Endothelial cell of umbilical vein (primary cell): ENCODE measurements at regions not wholly inside any gene's neighbourhood (a gene's known extent, or its start where the extent isn't known, plus 50 kb on each side); places are given as distances from the start of the nearest gene placed in this dataset.

Experiments used
- BruUV-seq: library from RNA; stranded (reverse); fragments of 400-500 nt; replicated peaks from 2 replicates; lab custom pipeline; 2021; lab: Mats Ljungman, UMichigan
- CTCF ChIA-PET: fragments of 300-600, 350-600 bp; sonication (Branson Sonifier 250); formaldehyde crosslinking; loops from one replicate; lab custom pipeline; 2021; ENCODE audit warnings: antibody characterized with exemption, inconsistent platforms; lab: Charles Lee
- POLR2A ChIA-PET: fragments of 300-600, 350-600 bp; sonication (Branson Sonifier 250); formaldehyde crosslinking; loops from one replicate; lab custom pipeline; 2021; ENCODE audit warnings: antibody characterized with exemption, inconsistent platforms; lab: Charles Lee
- DNase-seq: peaks from one replicate; pipeline ENCODE4 v3.0.0-alpha.2; 2011; ENCODE audit warnings: low read depth, low spot score
- FAIRE-seq: peaks from 2 replicates; lab custom pipeline; 2011; peaks lifted over from hg19 to GRCh38; lab: Jason Lieb, UNC
- H2AFZ ChIP-seq: 2 replicates; pipeline ENCODE4 v1.6.0; 2012; ENCODE audit warnings: low read depth, low read length, control low read depth, inconsistent platforms
- H3K27ac ChIP-seq: 2 replicates; pipeline ENCODE4 v1.5.1; 2011; ENCODE audit warnings: low read depth, mild to moderate bottlenecking, control low read depth, low read length, moderate library complexity; ENCODE audit not compliant: insufficient read depth
- H3K27me3 ChIP-seq, 2 experiments: 2 replicates each; pipeline versions ENCODE4 v1.6.0 to v1.6.1; 2011; ENCODE audit warnings: low read length in 2 of 2, mixed read lengths in 1 of 2; ENCODE audit not compliant: control insufficient read depth in 2 of 2, insufficient read depth in 2 of 2
- H3K36me3 ChIP-seq, 2 experiments: 2 replicates in 1 of 2; 3 replicates in 1 of 2; pipeline ENCODE4 v1.5.1; 2011; ENCODE audit warnings: low read length in 2 of 2, mild to moderate bottlenecking in 1 of 2, moderate library complexity in 1 of 2; ENCODE audit not compliant: control insufficient read depth in 2 of 2, insufficient read depth in 2 of 2; ENCODE audit errors: extremely low read depth in 1 of 2
- H3K4me1 ChIP-seq: 3 replicates; pipeline ENCODE4 v1.5.1; 2011; ENCODE audit warnings: mild to moderate bottlenecking, low read length; ENCODE audit not compliant: control insufficient read depth, insufficient read depth; ENCODE audit errors: extremely low read depth
- H3K4me2 ChIP-seq: 2 replicates; pipeline ENCODE4 v1.6.1; 2011; ENCODE audit warnings: low read length, control low read depth, mixed read lengths; ENCODE audit not compliant: insufficient read depth
- H3K4me3 ChIP-seq, 3 experiments: fragments of 200-600 bp in 1 of 3; sonication (generic), shearing (Covaris generic) in 1 of 3; replicated peaks in 1 of 3; 2 replicates each; pipeline ENCODE4 v1.5.1; 2011 to 2016; ENCODE audit warnings: control low read depth in 3 of 3, low read length in 3 of 3, mild to moderate bottlenecking in 2 of 3, inconsistent platforms in 1 of 3, low read depth in 1 of 3, moderate library complexity in 1 of 3; ENCODE audit not compliant: insufficient read depth in 1 of 3
- H3K79me2 ChIP-seq: 2 replicates; pipeline ENCODE4 v1.6.0; 2012; ENCODE audit warnings: low read length, inconsistent platforms; ENCODE audit not compliant: control insufficient read depth, insufficient read depth
- H3K9ac ChIP-seq: replicated peaks from 2 replicates; pipeline ENCODE3; 2011; ENCODE audit warnings: low read length, control low read depth; ENCODE audit not compliant: insufficient read depth; ENCODE audit errors: extremely low read depth
- H3K9me1 ChIP-seq: replicated peaks from 3 replicates; pipeline ENCODE4 v1.6.0; 2011; ENCODE audit warnings: mild to moderate bottlenecking, low read length; ENCODE audit not compliant: control insufficient read depth, insufficient read depth; ENCODE audit errors: extremely low read depth
- H3K9me3 ChIP-seq: replicated peaks from 2 replicates; pipeline ENCODE4 v1.5.1; 2012; ENCODE audit warnings: low read length, inconsistent platforms; ENCODE audit not compliant: control insufficient read depth, insufficient read depth
- H4K20me1 ChIP-seq: replicated peaks from 2 replicates; pipeline ENCODE3; 2011; ENCODE audit warnings: mild to moderate bottlenecking, low read length; ENCODE audit not compliant: control insufficient read depth, insufficient read depth; ENCODE audit errors: extremely low read depth
- EZH2 ChIP-seq: IDR thresholded peaks from 2 replicates; pipeline ENCODE4 v1.6.1; 2012; ENCODE audit warnings: borderline replicate concordance, low read depth, mild to moderate bottlenecking, moderate library complexity, low read length, inconsistent platforms; ENCODE audit not compliant: severe bottlenecking
- FOS ChIP-seq: IDR thresholded peaks from 2 replicates; pipeline ENCODE4 v1.6.1; 2011; ENCODE audit warnings: mild to moderate bottlenecking, low read length, moderate library complexity, borderline replicate concordance; ENCODE audit not compliant: insufficient read depth
- GATA2 ChIP-seq: IDR thresholded peaks from 2 replicates; pipeline ENCODE4 v1.7.0; 2011; ENCODE audit warnings: low read depth, mild to moderate bottlenecking, moderate library complexity, mixed read lengths, low read length; ENCODE audit not compliant: insufficient read length, insufficient read depth
- JUN ChIP-seq: IDR thresholded peaks from 2 replicates; pipeline ENCODE4 v1.6.1; 2011; ENCODE audit warnings: borderline replicate concordance, low read depth; ENCODE audit not compliant: insufficient read length, insufficient read depth
- MYC ChIP-seq: IDR thresholded peaks from one replicate; pipeline ENCODE4 v1.6.1; 2011; ENCODE audit warnings: mild to moderate bottlenecking, low read depth, low read length
- POLR2A ChIP-seq: IDR thresholded peaks from 2 replicates; pipeline ENCODE4 v1.6.1; 2012; ENCODE audit warnings: low read depth, mild to moderate bottlenecking, control low read depth, low read length
- POLR2AphosphoS5 ChIP-seq: IDR thresholded peaks from 2 replicates; pipeline ENCODE4 v1.6.1; 2012; ENCODE audit warnings: low read depth, mild to moderate bottlenecking, control low read depth, low read length, moderate library complexity; ENCODE audit not compliant: insufficient read depth
- dilution Hi-C: fragments of 300-500 bp; cut with MboI; formaldehyde crosslinking; loops from one replicate; pipeline ENCODE4 v1.15.0; 2019; ENCODE audit warnings: low sequenced_read_pairs; ENCODE audit not compliant: extremely low pct_ligation_motif_present
- intact Hi-C: fragments of 100-400 bp; cut with micrococcal nuclease; formaldehyde crosslinking; loops from one replicate; pipeline ENCODE4 v1.10.0; 2022
- TF ChIP-seq, protein P1 (sequence below), 2 donors: IDR thresholded peaks; 1 replicate in 1 of 2; 2 replicates in 1 of 2; pipeline ENCODE4 v1.5.1; 2011; ENCODE audit warnings: low read length in 2 of 2, mild to moderate bottlenecking in 2 of 2, moderate library complexity in 2 of 2, control low read depth in 1 of 2, inconsistent platforms in 1 of 2, low read depth in 1 of 2; ENCODE audit not compliant: insufficient read depth in 1 of 2; ENCODE audit errors: extremely low read depth in 1 of 2

DNA sequence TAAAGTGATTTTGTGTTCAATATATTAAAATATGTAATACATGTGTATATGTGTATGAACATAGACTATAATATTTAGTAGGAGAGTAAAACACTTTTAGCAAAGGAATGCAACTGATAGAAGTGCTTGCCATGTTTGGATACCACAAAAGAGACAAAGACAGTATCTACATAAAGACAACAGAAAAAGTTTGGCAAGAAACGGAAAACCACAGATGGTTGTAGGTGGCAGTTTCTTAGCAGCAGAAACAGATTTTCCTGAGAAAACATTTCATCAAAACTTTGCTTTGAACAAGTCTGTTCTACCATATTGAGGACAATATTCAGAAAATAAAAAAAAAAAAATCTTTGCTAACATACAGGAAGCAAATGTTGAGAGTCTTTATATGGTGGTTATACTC lies 1560.4 kb upstream of the GBE1 start:
- intact Hi-C loops (no loop called here), dilution Hi-C loops (no loop called here)
- FAIRE-seq (no peak), DNase-seq (no peak)
- Histone ChIP-seq H3K79me2 (no peaks in the 10 kb centered on the region), H3K4me1 (no peaks in the 10 kb centered on the region), H3K9me1 (no peaks in the 10 kb centered on the region), H3K27me3 (no peaks in the 10 kb centered on the region), H3K9ac (no peak overlapping the region), H3K36me3 (no peaks in the 10 kb centered on the region), H3K9me3 (peaks cover 3% of the 10 kb centered on the region), H3K4me3 (no peak overlapping the region), H3K4me2 (no peak overlapping the region), H2AFZ (no peak overlapping the region), H4K20me1 (no peaks in the 10 kb centered on the region), H3K27ac (no peak overlapping the region)
- CTCF ChIA-PET = no interaction called here
- no TSS peak for BruUV-seq
- TF ChIP-seq GATA2 = no peak
- no peak for TF ChIP-seq JUN
- no peak for TF ChIP-seq FOS
- TF ChIP-seq MYC = no peak
- TF ChIP-seq, protein P1, sequence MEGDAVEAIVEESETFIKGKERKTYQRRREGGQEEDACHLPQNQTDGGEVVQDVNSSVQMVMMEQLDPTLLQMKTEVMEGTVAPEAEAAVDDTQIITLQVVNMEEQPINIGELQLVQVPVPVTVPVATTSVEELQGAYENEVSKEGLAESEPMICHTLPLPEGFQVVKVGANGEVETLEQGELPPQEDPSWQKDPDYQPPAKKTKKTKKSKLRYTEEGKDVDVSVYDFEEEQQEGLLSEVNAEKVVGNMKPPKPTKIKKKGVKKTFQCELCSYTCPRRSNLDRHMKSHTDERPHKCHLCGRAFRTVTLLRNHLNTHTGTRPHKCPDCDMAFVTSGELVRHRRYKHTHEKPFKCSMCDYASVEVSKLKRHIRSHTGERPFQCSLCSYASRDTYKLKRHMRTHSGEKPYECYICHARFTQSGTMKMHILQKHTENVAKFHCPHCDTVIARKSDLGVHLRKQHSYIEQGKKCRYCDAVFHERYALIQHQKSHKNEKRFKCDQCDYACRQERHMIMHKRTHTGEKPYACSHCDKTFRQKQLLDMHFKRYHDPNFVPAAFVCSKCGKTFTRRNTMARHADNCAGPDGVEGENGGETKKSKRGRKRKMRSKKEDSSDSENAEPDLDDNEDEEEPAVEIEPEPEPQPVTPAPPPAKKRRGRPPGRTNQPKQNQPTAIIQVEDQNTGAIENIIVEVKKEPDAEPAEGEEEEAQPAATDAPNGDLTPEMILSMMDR (IDR thresholded peaks at IDR 0.05; ENCODE audit: extremely low read depth in 1 of 2, insufficient read depth in 1 of 2, low read depth in 1 of 2, low read length in 2 of 2) = no peak
- no peak for TF ChIP-seq POLR2AphosphoS5
- TF ChIP-seq EZH2 = no peak
- no peak for TF ChIP-seq POLR2A
- POLR2A ChIA-PET = no interaction called here
